Duodenal mucosa (tissue), 2 donors: ENCODE measurements at regions not wholly inside any gene's neighbourhood (a gene's known extent, or its start where the extent isn't known, plus 50 kb on each side); places are given as distances from the start of the nearest gene placed in this dataset.

Experiments
- H3K27ac ChIP-seq: one replicate; pipeline ENCODE4 v1.7.0; 2013; ENCODE audit warnings: low read depth, low read length
- H3K27me3 ChIP-seq, 2 donors: one replicate each; pipeline ENCODE4 v1.7.0; 2013; ENCODE audit warnings: low read length in 2 of 2, control low read depth in 1 of 2; ENCODE audit not compliant: insufficient read depth in 2 of 2, control insufficient read depth in 1 of 2
- H3K36me3 ChIP-seq, 2 donors: one replicate each; pipeline ENCODE4 v1.7.0; 2013; ENCODE audit warnings: low read length in 2 of 2, control low read depth in 1 of 2; ENCODE audit not compliant: insufficient read depth in 2 of 2, control insufficient read depth in 1 of 2
- H3K4me1 ChIP-seq, 2 donors: one replicate each; pipeline ENCODE4 v1.7.0; 2013; ENCODE audit warnings: low read length in 2 of 2, control low read depth in 1 of 2; ENCODE audit not compliant: insufficient read depth in 2 of 2, control insufficient read depth in 1 of 2
- H3K4me3 ChIP-seq, 2 donors: one replicate each; pipeline ENCODE4 v1.7.0; 2013; ENCODE audit warnings: low read length in 2 of 2, low read depth in 1 of 2
- H3K9ac ChIP-seq, 2 donors: one replicate each; pipeline ENCODE4 v1.7.0; 2013; ENCODE audit warnings: low read length in 2 of 2, low read depth in 1 of 2
- H3K9me3 ChIP-seq, 2 donors: one replicate each; pipeline ENCODE4 v1.7.0; 2013; ENCODE audit warnings: low read length in 2 of 2, control low read depth in 1 of 2; ENCODE audit not compliant: control insufficient read depth in 1 of 2

GRCh38 chr2:234345921-234346320 is 151.0 kb downstream of the ARL4C start:
- Histone ChIP-seq H3K4me3 (no peak overlapping the region), H3K9ac (no peak overlapping the region), H3K36me3 (no peaks in the 10 kb centered on the region), H3K9me3 (no peaks in the 10 kb centered on the region), H3K4me1 (no peaks in the 10 kb centered on the region), H3K27ac (no peak overlapping the region), H3K27me3 (no peaks in the 10 kb centered on the region)

- Histone ChIP-seq H3K27me3 (no peaks in the 10 kb centered on the region), H3K4me1 (no peaks in the 10 kb centered on the region), H3K27ac (no peak overlapping the region), H3K9me3 (no peaks in the 10 kb centered on the region), H3K36me3 (no peaks in the 10 kb centered on the region), H3K9ac (no peak overlapping the region), H3K4me3 (no peak overlapping the region)
These were observed 152.9 kb downstream of the ARL4C start for GRCh38 chr2:234344012-234344411.

GRCh38 chr2:234343372-234343771 is 153.5 kb downstream of the ARL4C start:
- Histone ChIP-seq H3K9me3 (no peaks in the 10 kb centered on the region), H3K27ac (no peak overlapping the region), H3K36me3 (no peaks in the 10 kb centered on the region), H3K9ac (no peak overlapping the region), H3K4me3 (no peak overlapping the region), H3K4me1 (no peaks in the 10 kb centered on the region), H3K27me3 (no peaks in the 10 kb centered on the region)

GRCh38 chr2:234341306-234341985 is 155.4 kb downstream of the ARL4C start:
- Histone ChIP-seq H3K27me3 (no peaks in the 10 kb centered on the region), H3K9me3 (no peaks in the 10 kb centered on the region), H3K4me1 (no peaks in the 10 kb centered on the region), H3K9ac (no peak overlapping the region), H3K36me3 (no peaks in the 10 kb centered on the region), H3K4me3 (no peak overlapping the region), H3K27ac (no peak overlapping the region)

- Histone ChIP-seq H3K4me1 (no peaks in the 10 kb centered on the region), H3K9me3 (no peaks in the 10 kb centered on the region), H3K9ac (no peak overlapping the region), H3K27me3 (no peaks in the 10 kb centered on the region), H3K36me3 (no peaks in the 10 kb centered on the region), H3K27ac (no peak overlapping the region), H3K4me3 (no peak overlapping the region)
These were observed 157.4 kb downstream of the ARL4C start for GRCh38 chr2:234339501-234339900.

- no peak overlapping the region for H3K4me3 ChIP-seq
- H3K36me3 ChIP-seq, result no peaks in the 10 kb centered on the region
- no peak overlapping the region for H3K27ac ChIP-seq
- H3K9ac ChIP-seq, result no peak overlapping the region
- no peaks in the 10 kb centered on the region for H3K9me3 ChIP-seq
- no peaks in the 10 kb centered on the region for H3K4me1 ChIP-seq
- no peaks in the 10 kb centered on the region for H3K27me3 ChIP-seq
These were observed 157.9 kb downstream of the ARL4C start for GRCh38 chr2:234339011-234339410.

- Histone ChIP-seq H3K4me1 (no peaks in the 10 kb centered on the region), H3K27ac (no peak overlapping the region), H3K4me3 (no peak overlapping the region), H3K36me3 (no peaks in the 10 kb centered on the region), H3K9ac (no peak overlapping the region), H3K27me3 (peaks cover 0 to 4% of the 10 kb centered on the region in 2 donors), H3K9me3 (no peaks in the 10 kb centered on the region)
These were observed 161.1 kb downstream of the ARL4C start for GRCh38 chr2:234335661-234336228.

- Histone ChIP-seq H3K4me1 (no peaks in the 10 kb centered on the region), H3K36me3 (no peaks in the 10 kb centered on the region), H3K27me3 (peaks cover 0 to 4% of the 10 kb centered on the region in 2 donors), H3K27ac (no peak overlapping the region), H3K9me3 (no peaks in the 10 kb centered on the region), H3K4me3 (no peak overlapping the region), H3K9ac (no peak overlapping the region)
These were observed 162.1 kb downstream of the ARL4C start for GRCh38 chr2:234334756-234335155.

GRCh38 chr2:234334151-234334550 is 162.7 kb downstream of the ARL4C start:
- H3K4me3 ChIP-seq, result no peak overlapping the region
- no peak overlapping the region for H3K9ac ChIP-seq
- H3K9me3 ChIP-seq, result no peaks in the 10 kb centered on the region
- H3K27me3 ChIP-seq, result peaks cover 0 to 4% of the 10 kb centered on the region in 2 donors
- H3K36me3 ChIP-seq, result no peaks in the 10 kb centered on the region
- no peak overlapping the region for H3K27ac ChIP-seq
- no peaks in the 10 kb centered on the region for H3K4me1 ChIP-seq

GRCh38 chr2:234333168-234334130 is 163.4 kb downstream of the ARL4C start:
- H3K27me3 ChIP-seq, result peaks cover 0 to 4% of the 10 kb centered on the region in 2 donors
- H3K4me1 ChIP-seq, result no peaks in the 10 kb centered on the region
- H3K27ac ChIP-seq, result no peak overlapping the region
- H3K36me3 ChIP-seq, result no peaks in the 10 kb centered on the region
- H3K4me3 ChIP-seq, result no peak overlapping the region
- no peaks in the 10 kb centered on the region for H3K9me3 ChIP-seq
- no peak overlapping the region for H3K9ac ChIP-seq
